Colonic mucosa (tissue), 4 donors: ENCODE measurements at regions not wholly inside any gene's neighbourhood (a gene's known extent, or its start where the extent isn't known, plus 50 kb on each side); places are given as distances from the start of the nearest gene placed in this dataset.

ENCODE experiments used
- DNase-seq: peaks from one replicate; pipeline ENCODE4 v3.0.0-alpha.2; 2020
- H3K27ac ChIP-seq: fragments of 200-600 bp; one replicate; pipeline ENCODE4 v1.8.0; 2021
- H3K27me3 ChIP-seq: fragments of 200-600 bp; one replicate; pipeline ENCODE4 v1.8.0; 2021
- H3K36me3 ChIP-seq: fragments of 200-600 bp; one replicate; pipeline ENCODE4 v1.8.0; 2021
- H3K4me1 ChIP-seq: fragments of 200-600 bp; one replicate; pipeline ENCODE4 v1.8.0; 2021; ENCODE audit warnings: mild to moderate bottlenecking
- H3K4me3 ChIP-seq: fragments of 200-600 bp; one replicate; pipeline ENCODE4 v1.8.0; 2021
- H3K9ac ChIP-seq, 2 donors: one replicate each; pipeline ENCODE4 v1.7.0; 2013; ENCODE audit warnings: control low read depth in 2 of 2, low read depth in 2 of 2, low read length in 2 of 2
- H3K9me3 ChIP-seq: fragments of 200-600 bp; one replicate; pipeline ENCODE4 v1.8.0; 2021
- CTCF ChIP-seq: fragments of 200-600 bp; IDR thresholded peaks from one replicate; pipeline ENCODE4 v1.8.0; 2022; ENCODE audit warnings: antibody characterized with exemption, mild to moderate bottlenecking
- intact Hi-C: fragments of 100-400 bp; cut with DNase I; formaldehyde crosslinking; loops from one replicate; pipeline ENCODE4 v1.14.1; 2022
- donor health status: healthy.
- donor health status: DM: no; HTN: no; CAD: no.
- donor health status: DM: no; HTN: no; CAD: no.

GRCh38 chr20:22779878-22780277 lies 195.5 kb upstream of the FOXA2 start:
- Histone ChIP-seq H3K9ac (no peak overlapping the region), H3K4me1 (no peaks in the 10 kb centered on the region), H3K4me3 (no peak overlapping the region), H3K9me3 (no peaks in the 10 kb centered on the region), H3K36me3 (no peaks in the 10 kb centered on the region), H3K27ac (no peak overlapping the region), H3K27me3 (no peaks in the 10 kb centered on the region)
- DNase-seq = no peak
- no peak for TF ChIP-seq CTCF
- intact Hi-C loops = no loop called here

- Histone ChIP-seq H3K9ac (no peak overlapping the region), H3K9me3 (no peaks in the 10 kb centered on the region), H3K4me1 (no peaks in the 10 kb centered on the region), H3K27me3 (no peaks in the 10 kb centered on the region), H3K4me3 (no peak overlapping the region), H3K27ac (no peak overlapping the region), H3K36me3 (no peaks in the 10 kb centered on the region)
- intact Hi-C loops = no loop called here
- DNase-seq = no peak
- TF ChIP-seq CTCF = no peak
These were observed 197.5 kb upstream of the FOXA2 start for GRCh38 chr20:22781869-22782268.

- H3K9ac ChIP-seq = no peak overlapping the region
- no peaks in the 10 kb centered on the region for H3K9me3 ChIP-seq
- no peak for TF ChIP-seq CTCF
- H3K36me3 ChIP-seq = no peaks in the 10 kb centered on the region
- H3K27ac ChIP-seq = no peak overlapping the region
- H3K4me3 ChIP-seq = no peak overlapping the region
- no peaks in the 10 kb centered on the region for H3K27me3 ChIP-seq
- no peak for DNase-seq
- intact Hi-C loops = no loop called here
- no peaks in the 10 kb centered on the region for H3K4me1 ChIP-seq
These were observed 205.3 kb upstream of the FOXA2 start for GRCh38 chr20:22789676-22790075.

GRCh38 chr20:22791396-22791795 lies 207.0 kb upstream of the FOXA2 start:
- no peaks in the 10 kb centered on the region for H3K27me3 ChIP-seq
- intact Hi-C loops = no loop called here
- H3K4me3 ChIP-seq = no peak overlapping the region
- no peak for TF ChIP-seq CTCF
- H3K9ac ChIP-seq = no peak overlapping the region
- DNase-seq = no peak
- no peaks in the 10 kb centered on the region for H3K36me3 ChIP-seq
- H3K9me3 ChIP-seq = no peaks in the 10 kb centered on the region
- H3K4me1 ChIP-seq = no peaks in the 10 kb centered on the region
- H3K27ac ChIP-seq = no peak overlapping the region

GRCh38 chr20:22791877-22792525 lies 207.6 kb upstream of the FOXA2 start:
- no peak for TF ChIP-seq CTCF
- H3K9ac ChIP-seq = no peak overlapping the region
- DNase-seq = no peak
- H3K4me1 ChIP-seq = no peaks in the 10 kb centered on the region
- H3K36me3 ChIP-seq = no peaks in the 10 kb centered on the region
- H3K27ac ChIP-seq = no peak overlapping the region
- intact Hi-C loops = no loop called here
- no peaks in the 10 kb centered on the region for H3K27me3 ChIP-seq
- no peaks in the 10 kb centered on the region for H3K9me3 ChIP-seq
- H3K4me3 ChIP-seq = no peak overlapping the region
